Endothelial cell of umbilical vein (primary cell): ENCODE measurements at regions not wholly inside any gene's neighbourhood (a gene's known extent, or its start where the extent isn't known, plus 50 kb on each side); places are given as distances from the start of the nearest gene placed in this dataset.

ENCODE experiments used
- BruUV-seq: library from RNA; stranded (reverse); fragments of 400-500 nt; replicated peaks from 2 replicates; lab custom pipeline; 2021; lab: Mats Ljungman, UMichigan
- CTCF ChIA-PET: fragments of 300-600, 350-600 bp; sonication (Branson Sonifier 250); formaldehyde crosslinking; loops from one replicate; lab custom pipeline; 2021; ENCODE audit warnings: antibody characterized with exemption, inconsistent platforms; lab: Charles Lee
- POLR2A ChIA-PET: fragments of 300-600, 350-600 bp; sonication (Branson Sonifier 250); formaldehyde crosslinking; loops from one replicate; lab custom pipeline; 2021; ENCODE audit warnings: antibody characterized with exemption, inconsistent platforms; lab: Charles Lee
- DNase-seq: peaks from one replicate; pipeline ENCODE4 v3.0.0-alpha.2; 2011; ENCODE audit warnings: low read depth, low spot score
- FAIRE-seq: peaks from 2 replicates; lab custom pipeline; 2011; peaks lifted over from hg19 to GRCh38; lab: Jason Lieb, UNC
- H2AFZ ChIP-seq: 2 replicates; pipeline ENCODE4 v1.6.0; 2012; ENCODE audit warnings: low read depth, low read length, control low read depth, inconsistent platforms
- H3K27ac ChIP-seq: 2 replicates; pipeline ENCODE4 v1.5.1; 2011; ENCODE audit warnings: low read depth, mild to moderate bottlenecking, control low read depth, low read length, moderate library complexity; ENCODE audit not compliant: insufficient read depth
- H3K27me3 ChIP-seq, 2 experiments: 2 replicates each; pipeline versions ENCODE4 v1.6.0 to v1.6.1; 2011; ENCODE audit warnings: low read length in 2 of 2, mixed read lengths in 1 of 2; ENCODE audit not compliant: control insufficient read depth in 2 of 2, insufficient read depth in 2 of 2
- H3K36me3 ChIP-seq, 2 experiments: 2 replicates in 1 of 2; 3 replicates in 1 of 2; pipeline ENCODE4 v1.5.1; 2011; ENCODE audit warnings: low read length in 2 of 2, mild to moderate bottlenecking in 1 of 2, moderate library complexity in 1 of 2; ENCODE audit not compliant: control insufficient read depth in 2 of 2, insufficient read depth in 2 of 2; ENCODE audit errors: extremely low read depth in 1 of 2
- H3K4me1 ChIP-seq: 3 replicates; pipeline ENCODE4 v1.5.1; 2011; ENCODE audit warnings: mild to moderate bottlenecking, low read length; ENCODE audit not compliant: control insufficient read depth, insufficient read depth; ENCODE audit errors: extremely low read depth
- H3K4me2 ChIP-seq: 2 replicates; pipeline ENCODE4 v1.6.1; 2011; ENCODE audit warnings: low read length, control low read depth, mixed read lengths; ENCODE audit not compliant: insufficient read depth
- H3K4me3 ChIP-seq, 3 experiments: fragments of 200-600 bp in 1 of 3; sonication (generic), shearing (Covaris generic) in 1 of 3; replicated peaks in 1 of 3; 2 replicates each; pipeline ENCODE4 v1.5.1; 2011 to 2016; ENCODE audit warnings: control low read depth in 3 of 3, low read length in 3 of 3, mild to moderate bottlenecking in 2 of 3, inconsistent platforms in 1 of 3, low read depth in 1 of 3, moderate library complexity in 1 of 3; ENCODE audit not compliant: insufficient read depth in 1 of 3
- H3K79me2 ChIP-seq: 2 replicates; pipeline ENCODE4 v1.6.0; 2012; ENCODE audit warnings: low read length, inconsistent platforms; ENCODE audit not compliant: control insufficient read depth, insufficient read depth
- H3K9ac ChIP-seq: replicated peaks from 2 replicates; pipeline ENCODE3; 2011; ENCODE audit warnings: low read length, control low read depth; ENCODE audit not compliant: insufficient read depth; ENCODE audit errors: extremely low read depth
- H3K9me1 ChIP-seq: replicated peaks from 3 replicates; pipeline ENCODE4 v1.6.0; 2011; ENCODE audit warnings: mild to moderate bottlenecking, low read length; ENCODE audit not compliant: control insufficient read depth, insufficient read depth; ENCODE audit errors: extremely low read depth
- H3K9me3 ChIP-seq: replicated peaks from 2 replicates; pipeline ENCODE4 v1.5.1; 2012; ENCODE audit warnings: low read length, inconsistent platforms; ENCODE audit not compliant: control insufficient read depth, insufficient read depth
- H4K20me1 ChIP-seq: replicated peaks from 2 replicates; pipeline ENCODE3; 2011; ENCODE audit warnings: mild to moderate bottlenecking, low read length; ENCODE audit not compliant: control insufficient read depth, insufficient read depth; ENCODE audit errors: extremely low read depth
- CTCF ChIP-seq, 2 donors: IDR thresholded peaks; 1 replicate in 1 of 2; 2 replicates in 1 of 2; pipeline ENCODE4 v1.5.1; 2011; ENCODE audit warnings: low read length in 2 of 2, mild to moderate bottlenecking in 2 of 2, moderate library complexity in 2 of 2, control low read depth in 1 of 2, inconsistent platforms in 1 of 2, low read depth in 1 of 2; ENCODE audit not compliant: insufficient read depth in 1 of 2; ENCODE audit errors: extremely low read depth in 1 of 2
- EZH2 ChIP-seq: IDR thresholded peaks from 2 replicates; pipeline ENCODE4 v1.6.1; 2012; ENCODE audit warnings: borderline replicate concordance, low read depth, mild to moderate bottlenecking, moderate library complexity, low read length, inconsistent platforms; ENCODE audit not compliant: severe bottlenecking
- FOS ChIP-seq: IDR thresholded peaks from 2 replicates; pipeline ENCODE4 v1.6.1; 2011; ENCODE audit warnings: mild to moderate bottlenecking, low read length, moderate library complexity, borderline replicate concordance; ENCODE audit not compliant: insufficient read depth
- GATA2 ChIP-seq: IDR thresholded peaks from 2 replicates; pipeline ENCODE4 v1.7.0; 2011; ENCODE audit warnings: low read depth, mild to moderate bottlenecking, moderate library complexity, mixed read lengths, low read length; ENCODE audit not compliant: insufficient read length, insufficient read depth
- JUN ChIP-seq: IDR thresholded peaks from 2 replicates; pipeline ENCODE4 v1.6.1; 2011; ENCODE audit warnings: borderline replicate concordance, low read depth; ENCODE audit not compliant: insufficient read length, insufficient read depth
- MAX ChIP-seq: IDR thresholded peaks from 2 replicates; pipeline ENCODE4 v1.6.1; 2011; ENCODE audit not compliant: insufficient read depth, insufficient read length
- MYC ChIP-seq: IDR thresholded peaks from one replicate; pipeline ENCODE4 v1.6.1; 2011; ENCODE audit warnings: mild to moderate bottlenecking, low read depth, low read length
- POLR2A ChIP-seq: IDR thresholded peaks from 2 replicates; pipeline ENCODE4 v1.6.1; 2012; ENCODE audit warnings: low read depth, mild to moderate bottlenecking, control low read depth, low read length
- POLR2AphosphoS5 ChIP-seq: IDR thresholded peaks from 2 replicates; pipeline ENCODE4 v1.6.1; 2012; ENCODE audit warnings: low read depth, mild to moderate bottlenecking, control low read depth, low read length, moderate library complexity; ENCODE audit not compliant: insufficient read depth
- dilution Hi-C: fragments of 300-500 bp; cut with MboI; formaldehyde crosslinking; loops from one replicate; pipeline ENCODE4 v1.15.0; 2019; ENCODE audit warnings: low sequenced_read_pairs; ENCODE audit not compliant: extremely low pct_ligation_motif_present
- intact Hi-C: fragments of 100-400 bp; cut with micrococcal nuclease; formaldehyde crosslinking; loops from one replicate; pipeline ENCODE4 v1.10.0; 2022

- FAIRE-seq (no peak), DNase-seq (no peak)
- no TSS peak for BruUV-seq
- intact Hi-C loops (no loop called here), dilution Hi-C loops (no loop called here)
- Histone ChIP-seq H4K20me1 (no peaks in the 10 kb centered on the region), H3K4me1 (no peaks in the 10 kb centered on the region), H3K4me2 (no peak overlapping the region), H3K27ac (no peak overlapping the region), H2AFZ (no peak overlapping the region), H3K9me1 (no peaks in the 10 kb centered on the region), H3K79me2 (no peaks in the 10 kb centered on the region), H3K27me3 (no peaks in the 10 kb centered on the region), H3K4me3 (no peak overlapping the region), H3K9me3 (no peaks in the 10 kb centered on the region), H3K36me3 (no peaks in the 10 kb centered on the region), H3K9ac (no peak overlapping the region)
- POLR2A ChIA-PET, result no interaction called here
- CTCF ChIA-PET, result no interaction called here
- no peak for TF ChIP-seq GATA2
- no peak for TF ChIP-seq MAX
- no peak for TF ChIP-seq POLR2AphosphoS5
- no peak for TF ChIP-seq JUN
- no peak for TF ChIP-seq POLR2A
- no peak for TF ChIP-seq EZH2
- TF ChIP-seq CTCF (IDR thresholded peaks at IDR 0.05; ENCODE audit: extremely low read depth in 1 of 2, insufficient read depth in 1 of 2, low read depth in 1 of 2, low read length in 2 of 2), result no peak
- TF ChIP-seq MYC, result no peak
- no peak for TF ChIP-seq FOS
These were observed 1320.1 kb upstream of the GJE1 start for GRCh38 chr6:140812636-140813035.
